ENCODE measurements at regions not wholly inside any gene's neighbourhood (a gene's known extent, or its start where the extent isn't known, plus 50 kb on each side); places are given as distances from the start of the nearest gene placed in this dataset.

DNA sequence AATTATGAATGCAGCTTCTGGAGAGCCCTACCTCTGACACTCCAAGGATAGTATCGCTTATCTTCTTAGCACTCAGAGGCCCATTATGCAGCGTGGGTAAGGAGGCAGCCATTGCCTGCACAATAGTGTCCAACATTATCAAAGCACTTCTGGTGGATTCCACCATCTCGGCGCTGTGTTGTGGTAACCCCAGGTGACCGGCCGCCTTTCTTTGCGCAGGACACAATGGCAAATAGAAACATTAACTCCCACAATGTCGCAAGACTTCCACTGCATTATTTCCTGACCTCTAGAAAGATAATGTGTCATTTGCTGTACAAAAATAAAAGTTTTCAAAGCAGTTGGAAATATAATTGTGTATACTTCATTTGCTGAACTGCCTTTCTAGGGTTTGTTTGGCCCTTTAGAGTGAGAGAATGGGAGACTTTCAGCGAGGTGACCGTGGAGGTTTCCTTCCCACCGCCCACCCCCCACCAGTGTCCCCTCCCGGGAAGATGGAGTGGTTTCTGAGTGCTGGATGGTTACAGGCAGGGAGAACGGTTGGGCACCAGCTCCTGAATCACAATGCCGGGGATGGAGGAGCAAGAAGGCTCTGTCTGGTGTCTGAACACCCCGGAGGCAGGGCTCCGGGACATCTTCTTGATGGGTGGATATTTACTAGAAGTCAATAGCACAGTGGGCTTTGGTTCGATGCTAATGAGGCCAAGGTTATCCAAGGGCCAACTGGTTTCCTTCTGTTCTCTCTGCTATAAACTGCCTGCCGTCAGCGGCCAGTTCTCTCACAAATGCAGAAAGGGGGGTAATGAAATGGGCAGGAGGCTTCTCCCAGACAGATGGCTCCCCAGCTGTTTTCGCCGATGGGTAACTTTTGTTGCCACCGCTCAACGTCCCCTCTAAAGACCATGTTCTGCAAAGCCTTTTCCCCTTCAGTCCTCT lies 215.4 kb upstream of the PROX1 start:
- no peak for DNase-seq (ENCODE audit: low spot score)
- TF ChIP-seq, protein P1, sequence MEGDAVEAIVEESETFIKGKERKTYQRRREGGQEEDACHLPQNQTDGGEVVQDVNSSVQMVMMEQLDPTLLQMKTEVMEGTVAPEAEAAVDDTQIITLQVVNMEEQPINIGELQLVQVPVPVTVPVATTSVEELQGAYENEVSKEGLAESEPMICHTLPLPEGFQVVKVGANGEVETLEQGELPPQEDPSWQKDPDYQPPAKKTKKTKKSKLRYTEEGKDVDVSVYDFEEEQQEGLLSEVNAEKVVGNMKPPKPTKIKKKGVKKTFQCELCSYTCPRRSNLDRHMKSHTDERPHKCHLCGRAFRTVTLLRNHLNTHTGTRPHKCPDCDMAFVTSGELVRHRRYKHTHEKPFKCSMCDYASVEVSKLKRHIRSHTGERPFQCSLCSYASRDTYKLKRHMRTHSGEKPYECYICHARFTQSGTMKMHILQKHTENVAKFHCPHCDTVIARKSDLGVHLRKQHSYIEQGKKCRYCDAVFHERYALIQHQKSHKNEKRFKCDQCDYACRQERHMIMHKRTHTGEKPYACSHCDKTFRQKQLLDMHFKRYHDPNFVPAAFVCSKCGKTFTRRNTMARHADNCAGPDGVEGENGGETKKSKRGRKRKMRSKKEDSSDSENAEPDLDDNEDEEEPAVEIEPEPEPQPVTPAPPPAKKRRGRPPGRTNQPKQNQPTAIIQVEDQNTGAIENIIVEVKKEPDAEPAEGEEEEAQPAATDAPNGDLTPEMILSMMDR (IDR thresholded peaks at IDR 0.05; ENCODE audit: borderline replicate concordance, control extremely low read depth, extremely low read depth, insufficient read depth, missing control alignments): no peak
- in situ Hi-C loops (cut with MboI; ENCODE audit: low sequenced_read_pairs, unreplicated experiment): no loop called here

DNA sequence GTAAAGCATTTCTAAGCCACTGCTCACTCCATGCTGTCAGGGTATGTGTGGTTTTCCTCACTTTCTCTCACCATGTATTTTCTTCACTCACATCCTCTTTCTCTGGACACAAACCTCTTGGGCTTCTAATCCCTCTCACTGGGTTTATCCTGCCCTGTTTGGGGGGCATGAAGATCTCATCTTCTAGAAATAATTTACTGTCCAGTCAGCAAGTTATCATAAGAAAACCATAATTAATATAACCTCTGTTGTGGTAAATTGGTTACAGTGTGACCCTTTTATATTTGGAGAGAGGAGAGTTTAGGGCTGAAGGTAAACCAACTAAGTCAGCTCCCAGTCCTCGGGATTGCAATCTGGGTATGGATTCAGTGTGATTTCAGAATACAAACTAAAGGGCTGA lies 213.8 kb upstream of the PROX1 start:
- in situ Hi-C loops (cut with MboI; ENCODE audit: low sequenced_read_pairs, unreplicated experiment): no loop called here
- DNase-seq (ENCODE audit: low spot score): no peak
- TF ChIP-seq, protein P1 (IDR thresholded peaks at IDR 0.05; ENCODE audit: borderline replicate concordance, control extremely low read depth, extremely low read depth, insufficient read depth, missing control alignments): no peak

DNA sequence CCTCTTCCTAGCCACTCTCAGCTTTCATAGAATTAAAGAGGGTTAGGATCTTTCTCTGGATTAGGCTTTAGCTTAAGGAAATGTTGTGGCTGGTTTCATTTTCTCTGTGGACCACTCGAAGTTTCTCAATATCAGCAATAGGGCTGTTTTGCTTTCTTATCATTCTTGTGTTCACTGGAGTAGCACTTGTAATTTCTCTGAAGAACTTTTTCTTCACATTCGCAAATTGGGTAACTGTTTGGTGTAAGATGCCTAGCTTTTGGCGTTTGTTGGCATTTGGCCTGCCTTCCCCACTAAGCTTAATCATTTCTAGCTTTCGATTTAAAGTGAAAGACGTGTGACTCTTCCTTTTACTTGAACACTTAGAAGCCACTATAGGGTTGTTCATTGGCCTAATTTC lies 210.8 kb upstream of the PROX1 start:
- in situ Hi-C loops (cut with MboI; ENCODE audit: low sequenced_read_pairs, unreplicated experiment): no loop called here
- DNase-seq (ENCODE audit: low spot score): no peak
- TF ChIP-seq, protein P1 (IDR thresholded peaks at IDR 0.05; ENCODE audit: borderline replicate concordance, control extremely low read depth, extremely low read depth, insufficient read depth, missing control alignments): no peak

DNA sequence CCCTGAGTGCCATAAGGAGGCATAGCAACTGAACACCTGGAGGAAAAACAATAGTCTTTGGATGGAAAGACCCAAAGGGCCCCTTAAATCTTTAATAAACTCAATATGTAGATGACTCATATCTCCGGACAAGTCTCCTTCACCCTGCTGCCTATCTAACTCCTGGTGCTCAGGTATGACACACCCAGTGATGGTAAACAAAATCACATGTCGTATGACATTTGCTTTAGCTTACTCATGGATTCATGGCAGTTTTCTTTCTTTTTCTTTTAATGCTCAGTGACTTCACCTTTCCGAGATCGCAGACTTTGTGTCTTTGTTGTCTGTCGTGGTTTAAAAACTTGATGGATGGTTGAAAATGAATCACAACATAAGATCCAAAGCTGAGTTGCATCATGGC lies 208.5 kb upstream of the PROX1 start:
- TF ChIP-seq, protein P1 (IDR thresholded peaks at IDR 0.05; ENCODE audit: borderline replicate concordance, control extremely low read depth, extremely low read depth, insufficient read depth, missing control alignments): no peak
- in situ Hi-C loops (cut with MboI; ENCODE audit: low sequenced_read_pairs, unreplicated experiment): no loop called here
- no peak for DNase-seq (ENCODE audit: low spot score)

DNA sequence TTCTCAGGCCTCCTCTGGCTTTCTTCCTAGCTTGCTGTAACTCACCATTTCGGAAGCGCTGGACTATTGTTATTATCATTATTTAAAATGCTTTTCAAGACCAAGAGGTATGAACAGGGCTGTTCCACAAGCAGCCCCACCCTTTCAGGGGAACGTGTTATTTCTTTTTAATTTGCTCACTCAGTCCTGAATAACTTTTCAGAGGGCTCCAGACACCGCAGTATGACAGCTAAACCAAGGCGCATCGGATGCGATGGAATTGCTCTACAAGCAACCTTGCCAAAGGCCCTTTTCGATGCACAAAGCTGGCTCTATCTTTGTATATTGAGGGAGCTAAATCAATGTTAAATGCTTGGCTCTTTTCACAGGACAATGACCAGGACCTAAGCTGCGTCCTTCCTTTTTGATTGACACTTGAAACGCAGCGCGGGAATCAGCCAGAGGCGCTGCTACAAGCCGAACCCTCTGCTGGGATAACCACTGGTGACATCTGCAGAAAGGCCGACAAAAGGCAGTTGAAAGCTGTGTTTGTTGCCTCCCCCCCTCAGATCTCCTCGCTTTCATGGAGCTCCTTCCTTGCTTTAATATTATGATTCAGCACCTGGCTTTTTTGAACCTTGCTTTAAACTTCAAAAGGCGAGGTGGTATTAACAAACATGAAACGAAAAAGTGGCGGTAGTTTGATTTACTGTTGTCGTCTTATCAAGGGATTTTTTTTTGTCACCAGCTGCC lies 204.7 kb upstream of the PROX1 start:
- DNase-seq (ENCODE audit: low spot score): no peak
- in situ Hi-C loops (cut with MboI; ENCODE audit: low sequenced_read_pairs, unreplicated experiment): no loop called here
- TF ChIP-seq, protein P1 (IDR thresholded peaks at IDR 0.05; ENCODE audit: borderline replicate concordance, control extremely low read depth, extremely low read depth, insufficient read depth, missing control alignments): no peak

DNA sequence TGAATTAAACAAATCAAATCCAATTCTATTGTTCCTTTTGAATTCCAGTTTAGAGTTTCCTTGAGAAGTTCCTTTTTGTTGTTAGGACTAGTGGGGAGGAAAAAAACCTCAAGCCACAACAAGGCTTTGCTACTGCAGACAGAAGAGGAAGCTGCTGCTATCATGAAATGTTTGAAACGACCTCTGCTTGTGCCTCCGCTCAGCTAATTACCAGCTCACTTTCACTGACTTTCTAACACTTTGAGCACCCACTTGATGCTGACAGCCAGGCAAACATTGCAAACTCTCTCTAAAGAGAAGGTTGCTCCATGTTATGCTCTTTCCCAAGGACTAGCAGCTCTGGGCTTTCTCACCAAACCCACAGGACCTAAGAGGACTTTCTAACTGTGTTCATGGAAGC lies 203.9 kb upstream of the PROX1 start:
- DNase-seq (ENCODE audit: low spot score): no peak
- in situ Hi-C loops (cut with MboI; ENCODE audit: low sequenced_read_pairs, unreplicated experiment): no loop called here
- TF ChIP-seq, protein P1 (IDR thresholded peaks at IDR 0.05; ENCODE audit: borderline replicate concordance, control extremely low read depth, extremely low read depth, insufficient read depth, missing control alignments): no peak
